IMR-90 (cell line): ENCODE measurements at regions not wholly inside any gene's neighbourhood (a gene's known extent, or its start where the extent isn't known, plus 50 kb on each side); places are given as distances from the start of the nearest gene placed in this dataset.
"Not testable (repeated sequence)": the region's sequence is repeated elsewhere in the genome, so short reads cannot be mapped to it uniquely, and the experiment has no call there.

ENCODE experiments used
- ATAC-seq: fragments of 200-7000 bp; cut with Tn5 transposase; 2 replicates; pipeline ENCODE4 v1.9.1; 2020; ENCODE audit warnings: low read depth, mild to moderate bottlenecking, moderate library complexity
- BruUV-seq: library from RNA; stranded (reverse); fragments of 400-500 nt; replicated peaks from 2 replicates; lab custom pipeline; 2021; lab: Mats Ljungman, UMichigan
- CTCF ChIA-PET: fragments of 300-600 bp; formaldehyde crosslinking; extraction: SDS; loops from one replicate; lab custom pipeline; 2021; ENCODE audit warnings: antibody characterized with exemption; lab: Yijun Ruan, JAX
- POLR2A ChIA-PET: fragments of 300-600 bp; sonication (Branson Sonifier 250); formaldehyde crosslinking; loops from one replicate; lab custom pipeline; 2022; ENCODE audit warnings: antibody characterized with exemption; ENCODE audit not compliant: unreplicated experiment; lab: Charles Lee
- DNase-seq: peaks from one replicate; pipeline ENCODE4 v3.0.0; 2013
- H2AFZ ChIP-seq: replicated peaks from 2 replicates; pipeline ENCODE3; 2013; ENCODE audit warnings: low read length, mild to moderate bottlenecking; ENCODE audit not compliant: poor library complexity
- H2AK5ac ChIP-seq: 2 replicates; pipeline ENCODE4 v1.6.1; 2013; ENCODE audit warnings: low read depth, low read length, inconsistent platforms
- H2AK9ac ChIP-seq: replicated peaks from 2 replicates; pipeline ENCODE3; 2013; ENCODE audit warnings: mild to moderate bottlenecking, low read depth, low read length, moderate library complexity; ENCODE audit not compliant: poor library complexity
- H2BK120ac ChIP-seq: 2 replicates; pipeline ENCODE4 v1.6.1; 2013; ENCODE audit warnings: low read depth, low read length, inconsistent platforms
- H2BK15ac ChIP-seq: 3 replicates; pipeline ENCODE4 v1.6.1; 2013; ENCODE audit warnings: low read depth, low read length, inconsistent platforms
- H2BK20ac ChIP-seq: 2 replicates; pipeline ENCODE4 v1.6.1; 2013; ENCODE audit warnings: low read depth, mild to moderate bottlenecking, inconsistent platforms, low read length, moderate library complexity
- H2BK5ac ChIP-seq: 2 replicates; pipeline ENCODE4 v1.6.1; 2013; ENCODE audit warnings: mild to moderate bottlenecking, low read depth, low read length, inconsistent platforms; ENCODE audit not compliant: poor library complexity, severe bottlenecking
- H3K14ac ChIP-seq: replicated peaks from 2 replicates; pipeline ENCODE4 v1.6.1; 2013; ENCODE audit warnings: low read depth, low read length, inconsistent platforms
- H3K18ac ChIP-seq: 2 replicates; pipeline ENCODE4 v1.6.1; 2013; ENCODE audit warnings: low read depth, low read length, control low read depth
- H3K23ac ChIP-seq: 2 replicates; pipeline ENCODE4 v1.6.1; 2013; ENCODE audit warnings: low read depth, low read length, inconsistent platforms
- H3K27ac ChIP-seq: 2 replicates; pipeline ENCODE4 v1.5.1; 2013; ENCODE audit warnings: mild to moderate bottlenecking, control low read depth, low read length; ENCODE audit not compliant: insufficient read depth
- H3K27me3 ChIP-seq: 2 replicates; pipeline ENCODE4 v1.6.1; 2013; ENCODE audit warnings: low read length; ENCODE audit not compliant: control insufficient read depth, insufficient read depth
- H3K36me3 ChIP-seq: 2 replicates; pipeline ENCODE4 v1.6.1; 2013; ENCODE audit warnings: low read length, mixed read lengths; ENCODE audit not compliant: control insufficient read depth, insufficient read depth
- H3K4ac ChIP-seq: 2 replicates; pipeline ENCODE4 v1.6.1; 2013; ENCODE audit warnings: low read depth, low read length, inconsistent platforms
- H3K4me1 ChIP-seq: 2 replicates; pipeline ENCODE4 v1.6.1; 2013; ENCODE audit warnings: low read length, mixed read lengths; ENCODE audit not compliant: control insufficient read depth, insufficient read depth
- H3K4me2 ChIP-seq: 2 replicates; pipeline ENCODE4 v1.6.1; 2013; ENCODE audit warnings: low read depth, mild to moderate bottlenecking, control low read depth, low read length, moderate library complexity
- H3K4me3 ChIP-seq: 2 replicates; pipeline ENCODE4 v1.5.1; 2013; ENCODE audit warnings: low read depth, mild to moderate bottlenecking, control low read depth, low read length, moderate library complexity; ENCODE audit not compliant: insufficient read depth
- H3K56ac ChIP-seq: 2 replicates; pipeline ENCODE4 v1.6.1; 2013; ENCODE audit warnings: low read length, inconsistent platforms; ENCODE audit not compliant: insufficient read depth; ENCODE audit errors: extremely low read depth
- H3K79me1 ChIP-seq, 2 experiments: 2 replicates each; pipeline ENCODE4 v1.6.1; 2013; ENCODE audit warnings: low read length in 2 of 2, inconsistent platforms in 1 of 2, low read depth in 1 of 2
- H3K9ac ChIP-seq: 2 replicates; pipeline ENCODE4 v1.6.1; 2013; ENCODE audit warnings: low read depth, low read length, control low read depth
- H3K9me1 ChIP-seq: 2 replicates; pipeline ENCODE4 v1.6.1; 2013; ENCODE audit warnings: low read length, inconsistent platforms; ENCODE audit not compliant: insufficient read depth
- H3K9me3 ChIP-seq: 2 replicates; pipeline ENCODE4 v1.6.1; 2013; ENCODE audit warnings: low read length; ENCODE audit not compliant: control insufficient read depth, insufficient read depth
- H4K20me1 ChIP-seq: 2 replicates; pipeline ENCODE4 v1.6.1; 2013; ENCODE audit warnings: low read length, inconsistent platforms; ENCODE audit not compliant: insufficient read depth
- H4K5ac ChIP-seq: 2 replicates; pipeline ENCODE4 v1.6.1; 2013; ENCODE audit warnings: mild to moderate bottlenecking, low read depth, low read length, control low read depth
- H4K8ac ChIP-seq, 2 experiments: 2 replicates each; pipeline ENCODE4 v1.6.1; 2013; ENCODE audit warnings: low read depth in 2 of 2, low read length in 2 of 2, control low read depth in 1 of 2, inconsistent platforms in 1 of 2
- H4K91ac ChIP-seq: 2 replicates; pipeline ENCODE4 v1.6.1; 2013; ENCODE audit warnings: low read depth, low read length, inconsistent platforms; ENCODE audit not compliant: insufficient read depth
- WGBS, 2 experiments: methylation state at CpG; one replicate each; pipeline versions ENCODE4 v1.1.5 to v1.1.7; 2013; ENCODE audit warnings: missing lambda C conversion rate in 2 of 2; ENCODE audit not compliant: insufficient read length in 1 of 2; ENCODE audit errors: extremely low coverage in 2 of 2; 5-methylcytosine and 5-hydroxymethylcytosine counted together
- dilution Hi-C: fragments of 300-500 bp; cut with HindIII; formaldehyde crosslinking; loops from one replicate; pipeline ENCODE4 v1.14.3; 2018; ENCODE audit warnings: low sequenced_read_pairs; ENCODE audit not compliant: unreplicated experiment
- in situ Hi-C: fragments of 300-500 bp; cut with MboI; formaldehyde crosslinking; loops from 3 replicates; pipeline ENCODE4 v1.14.3; 2019; ENCODE audit warnings: low sequenced_read_pairs, inconsistent platforms, mixed read lengths
- intact Hi-C: fragments of 100-400 bp; cut with micrococcal nuclease; formaldehyde crosslinking; loops from 2 replicates; pipeline ENCODE4 v1.10.0; 2022

DNA sequence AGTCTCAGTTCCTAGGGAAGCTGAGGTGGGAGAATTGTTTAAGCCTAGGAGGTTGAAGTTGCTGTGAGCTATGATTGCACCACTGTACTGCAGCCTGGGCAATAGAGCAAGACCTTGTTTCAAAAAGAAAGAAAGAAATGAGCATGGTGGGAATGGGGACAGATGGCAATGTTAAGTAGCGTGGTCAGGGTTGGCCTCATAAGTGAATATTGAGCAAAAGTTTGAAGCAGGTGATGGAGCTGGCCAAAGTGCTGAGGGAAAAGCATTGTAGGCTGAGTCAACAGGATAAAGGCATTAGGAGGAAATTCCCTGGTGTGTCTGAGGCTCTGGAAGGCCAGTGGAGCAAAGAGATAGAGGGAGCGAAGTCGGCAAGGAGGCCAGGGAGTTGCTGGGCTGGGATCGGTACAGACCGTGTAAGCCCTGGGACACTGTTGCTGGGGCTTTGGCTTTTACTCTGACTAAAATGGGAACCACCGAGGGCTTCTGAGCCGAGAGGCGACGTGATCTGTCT is 151.0 kb downstream of the RALA start:
- dilution Hi-C loops, H2AK9ac ChIP-seq, H3K4me2 ChIP-seq, H4K20me1 ChIP-seq, H4K5ac ChIP-seq, intact Hi-C loops, H3K79me1 ChIP-seq, H4K91ac ChIP-seq, H2AFZ ChIP-seq, H2BK15ac ChIP-seq, CTCF ChIA-PET, H3K9me1 ChIP-seq, H3K4ac ChIP-seq, H3K27ac ChIP-seq, H4K8ac ChIP-seq, H3K23ac ChIP-seq, H3K27me3 ChIP-seq, H3K14ac ChIP-seq, H2AK5ac ChIP-seq, H3K4me1 ChIP-seq, H2BK120ac ChIP-seq, DNase-seq, ATAC-seq, H2BK5ac ChIP-seq, BruUV-seq, H3K4me3 ChIP-seq, H3K56ac ChIP-seq, POLR2A ChIA-PET, H3K36me3 ChIP-seq, H3K18ac ChIP-seq, H2BK20ac ChIP-seq, H3K9me3 ChIP-seq, in situ Hi-C loops, H3K9ac ChIP-seq: not testable (repeated sequence)
- 100% methylated on average over 3 of the region's 9 CpGs; no CpG with 5 or more reads in 1 of the 2 experiments for WGBS, 2 experiments
